ENCODE measurements at regions not wholly inside any gene's neighbourhood (a gene's known extent, or its start where the extent isn't known, plus 50 kb on each side); places are given as distances from the start of the nearest gene placed in this dataset.

DNA sequence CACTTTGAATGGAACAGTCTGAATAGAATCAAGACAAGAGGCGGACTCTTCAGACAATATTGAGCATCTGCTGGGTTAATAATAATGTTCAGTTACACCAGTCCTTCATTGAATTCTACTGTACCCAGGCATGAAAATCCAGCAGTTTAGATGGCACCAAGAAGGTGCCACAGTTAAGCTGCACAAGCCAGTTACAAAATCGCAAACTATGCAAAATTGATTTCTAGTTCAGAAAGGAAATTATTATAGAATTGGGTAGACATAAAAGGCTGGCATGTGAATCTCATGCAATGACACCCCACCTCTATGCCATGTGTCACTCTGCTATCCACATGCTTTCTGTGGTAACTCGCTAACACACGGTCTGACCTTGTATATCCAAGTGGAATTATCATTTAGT, 105.8 kb upstream of the VCX3A start:
- Mint-ChIP-seq H3K27me3 (no peaks in the 10 kb centered on the region), H3K4me3 (no peak overlapping the region), H3K27ac (no peak overlapping the region), H3K4me1 (no peaks in the 10 kb centered on the region), H3K36me3 (ENCODE audit: low read depth) (no peaks in the 10 kb centered on the region), H3K9me3 (peaks cover 1% of the 10 kb centered on the region)
- CTCF ChIA-PET: no interaction called here
- POLR2A ChIA-PET: no interaction called here
- DNase-seq: no peak

DNA sequence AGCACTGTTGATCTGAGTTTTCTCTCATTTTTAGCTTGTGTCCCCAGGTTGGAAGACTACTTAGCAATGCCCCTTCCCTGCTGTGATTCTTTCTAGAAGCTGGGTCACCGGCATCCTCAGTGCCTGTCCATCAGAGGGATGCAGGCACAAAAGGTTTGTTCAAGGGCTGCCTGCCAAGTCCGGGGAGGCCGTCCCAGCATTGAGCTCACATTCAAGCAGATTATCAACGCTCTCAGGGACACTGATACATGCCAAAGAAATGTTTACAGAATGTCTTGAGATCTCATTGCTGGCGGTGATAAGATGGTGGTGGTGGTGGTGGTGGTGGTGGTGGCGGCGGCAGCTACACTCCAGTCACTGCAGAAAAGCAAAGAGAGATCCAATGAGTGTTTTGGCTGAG, 79.6 kb upstream of the VCX3A start:
- ChIA-PET POLR2A (no interaction called here), CTCF (no interaction called here)
- DNase-seq: no peak
- Mint-ChIP-seq H3K9me3 (no peaks in the 10 kb centered on the region), H3K4me3 (no peak overlapping the region), H3K27ac (no peak overlapping the region), H3K36me3 (ENCODE audit: low read depth) (no peaks in the 10 kb centered on the region), H3K4me1 (no peaks in the 10 kb centered on the region), H3K27me3 (no peaks in the 10 kb centered on the region)

DNA sequence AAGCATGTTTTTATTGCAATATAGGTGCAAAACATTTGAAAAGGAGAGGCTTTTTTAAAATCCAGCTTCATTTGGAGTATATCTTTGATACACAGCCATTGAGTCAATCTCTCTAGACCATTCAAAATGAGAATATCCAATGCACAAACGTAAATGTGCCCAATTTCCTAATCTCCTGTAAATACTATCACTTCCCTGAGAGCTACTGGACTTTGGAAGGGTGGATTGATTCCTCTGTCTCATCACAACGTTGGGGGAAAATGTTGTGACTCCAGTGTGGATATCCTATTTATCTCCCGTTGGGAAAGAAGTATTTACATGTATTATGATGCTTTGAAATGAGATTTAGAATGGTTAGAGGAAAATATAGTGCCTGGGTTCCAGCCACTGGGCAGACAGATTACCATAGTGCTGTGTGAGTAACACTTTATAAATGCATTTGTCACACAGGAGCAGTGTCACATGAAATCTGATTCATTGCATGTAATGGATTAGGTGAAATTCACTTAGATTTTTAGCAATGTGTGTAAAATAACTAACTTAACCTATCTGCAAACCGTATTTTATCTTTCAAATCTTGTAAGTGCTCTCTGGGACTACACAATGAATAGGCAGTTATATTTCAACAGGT, 64.4 kb upstream of the VCX3A start:
- H3K27ac Mint-ChIP-seq: no peak overlapping the region
- H3K27me3 Mint-ChIP-seq: no peaks in the 10 kb centered on the region
- H3K4me3 Mint-ChIP-seq: no peak overlapping the region
- DNase-seq: no peak
- no peaks in the 10 kb centered on the region for H3K36me3 Mint-ChIP-seq (ENCODE audit: low read depth)
- ChIA-PET POLR2A (no interaction called here), CTCF (no interaction called here)
- no peaks in the 10 kb centered on the region for H3K4me1 Mint-ChIP-seq
- H3K9me3 Mint-ChIP-seq: no peaks in the 10 kb centered on the region

Data from activated CD4-positive, alpha-beta T cell treated with anti-CD3 and anti-CD28 coated beads, Interleukin-2, amount 10 ng/mL, durations not matched to agents 7 days and 5 days (primary cell).